Panc1 (cell line): ENCODE measurements at regions not wholly inside any gene's neighbourhood (a gene's known extent, or its start where the extent isn't known, plus 50 kb on each side); places are given as distances from the start of the nearest gene placed in this dataset.

Experiments
- POLR2AphosphoS5 ChIP-seq: IDR thresholded peaks from 2 replicates; pipeline ENCODE4 v1.6.1; 2012; ENCODE audit warnings: mild to moderate bottlenecking, low read depth, low read length, moderate library complexity
- REST ChIP-seq, 2 experiments: IDR thresholded peaks; 2 replicates each; pipeline ENCODE4 v1.6.1; 2011 to 2012; ENCODE audit warnings: low read depth in 2 of 2, control low read depth in 1 of 2, low read length in 1 of 2, mild to moderate bottlenecking in 1 of 2, moderate library complexity in 1 of 2; ENCODE audit not compliant: insufficient read depth in 1 of 2
- SIN3A ChIP-seq: IDR thresholded peaks from 2 replicates; pipeline ENCODE4 v1.6.1; 2012; ENCODE audit warnings: low read depth, mild to moderate bottlenecking, low read length, moderate library complexity, borderline replicate concordance; ENCODE audit not compliant: insufficient read depth
- TCF7L2 ChIP-seq: IDR thresholded peaks from 2 replicates; pipeline ENCODE4 v1.6.1; 2011; ENCODE audit warnings: mild to moderate bottlenecking, low read depth, low read length, inconsistent platforms
- TF ChIP-seq, protein P1 (sequence below): fragments of 450-650 bp; IDR thresholded peaks from 2 replicates; pipeline ENCODE4 v1.5.1; 2017; ENCODE audit warnings: mild to moderate bottlenecking

- TF ChIP-seq, protein P1, sequence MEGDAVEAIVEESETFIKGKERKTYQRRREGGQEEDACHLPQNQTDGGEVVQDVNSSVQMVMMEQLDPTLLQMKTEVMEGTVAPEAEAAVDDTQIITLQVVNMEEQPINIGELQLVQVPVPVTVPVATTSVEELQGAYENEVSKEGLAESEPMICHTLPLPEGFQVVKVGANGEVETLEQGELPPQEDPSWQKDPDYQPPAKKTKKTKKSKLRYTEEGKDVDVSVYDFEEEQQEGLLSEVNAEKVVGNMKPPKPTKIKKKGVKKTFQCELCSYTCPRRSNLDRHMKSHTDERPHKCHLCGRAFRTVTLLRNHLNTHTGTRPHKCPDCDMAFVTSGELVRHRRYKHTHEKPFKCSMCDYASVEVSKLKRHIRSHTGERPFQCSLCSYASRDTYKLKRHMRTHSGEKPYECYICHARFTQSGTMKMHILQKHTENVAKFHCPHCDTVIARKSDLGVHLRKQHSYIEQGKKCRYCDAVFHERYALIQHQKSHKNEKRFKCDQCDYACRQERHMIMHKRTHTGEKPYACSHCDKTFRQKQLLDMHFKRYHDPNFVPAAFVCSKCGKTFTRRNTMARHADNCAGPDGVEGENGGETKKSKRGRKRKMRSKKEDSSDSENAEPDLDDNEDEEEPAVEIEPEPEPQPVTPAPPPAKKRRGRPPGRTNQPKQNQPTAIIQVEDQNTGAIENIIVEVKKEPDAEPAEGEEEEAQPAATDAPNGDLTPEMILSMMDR: no peak
- TF ChIP-seq REST (IDR thresholded peaks at IDR 0.05; ENCODE audit: insufficient read depth in 1 of 2, low read depth in 2 of 2, low read length in 1 of 2) (no peak), POLR2AphosphoS5 (no peak), TCF7L2 (no peak), SIN3A (no peak)
These were observed 191.9 kb downstream of the MC4R start for GRCh38 chr18:60180671-60181070.
